ENCODE measurements at regions not wholly inside any gene's neighbourhood (a gene's known extent, or its start where the extent isn't known, plus 50 kb on each side); places are given as distances from the start of the nearest gene placed in this dataset.
"Not testable (repeated sequence)": the region's sequence is repeated elsewhere in the genome, so short reads cannot be mapped to it uniquely, and the experiment has no call there.

DNA sequence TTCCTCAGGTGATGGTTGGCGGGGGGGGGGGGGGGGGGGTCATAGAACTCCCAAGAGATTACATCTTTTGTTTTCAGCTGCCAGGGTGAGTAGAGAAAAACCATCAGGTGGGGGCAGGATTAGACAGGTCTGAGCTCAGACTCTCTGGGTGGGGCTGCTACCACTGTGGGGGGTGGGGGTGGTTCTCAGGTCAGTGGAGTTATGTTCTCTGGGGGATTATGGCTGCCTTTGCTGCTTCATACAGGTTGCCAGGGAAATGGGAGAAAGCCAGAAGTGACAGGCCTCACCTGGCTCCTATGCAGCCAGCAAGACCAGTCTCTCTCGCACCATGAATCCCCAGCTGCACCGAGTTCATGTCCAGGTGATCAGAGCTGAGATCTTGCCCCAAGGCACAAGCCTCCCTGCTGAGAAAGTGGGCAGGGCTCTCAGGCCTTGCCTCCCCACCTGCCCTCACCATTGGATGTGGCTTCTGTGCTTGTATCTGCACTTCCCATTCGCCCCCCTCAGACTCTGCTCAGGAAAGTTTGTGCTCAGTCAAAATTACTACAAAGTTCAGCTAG is 828.1 kb downstream of the MCTP2 start:
- TF ChIP-seq EP300 (IDR thresholded peaks at IDR 0.05) (no peak), POLR2AphosphoS5 (IDR thresholded peaks at IDR 0.05) (no peak), POLR2A (IDR thresholded peaks at IDR 0.05) (no peak)
- TF ChIP-seq, protein P1, sequence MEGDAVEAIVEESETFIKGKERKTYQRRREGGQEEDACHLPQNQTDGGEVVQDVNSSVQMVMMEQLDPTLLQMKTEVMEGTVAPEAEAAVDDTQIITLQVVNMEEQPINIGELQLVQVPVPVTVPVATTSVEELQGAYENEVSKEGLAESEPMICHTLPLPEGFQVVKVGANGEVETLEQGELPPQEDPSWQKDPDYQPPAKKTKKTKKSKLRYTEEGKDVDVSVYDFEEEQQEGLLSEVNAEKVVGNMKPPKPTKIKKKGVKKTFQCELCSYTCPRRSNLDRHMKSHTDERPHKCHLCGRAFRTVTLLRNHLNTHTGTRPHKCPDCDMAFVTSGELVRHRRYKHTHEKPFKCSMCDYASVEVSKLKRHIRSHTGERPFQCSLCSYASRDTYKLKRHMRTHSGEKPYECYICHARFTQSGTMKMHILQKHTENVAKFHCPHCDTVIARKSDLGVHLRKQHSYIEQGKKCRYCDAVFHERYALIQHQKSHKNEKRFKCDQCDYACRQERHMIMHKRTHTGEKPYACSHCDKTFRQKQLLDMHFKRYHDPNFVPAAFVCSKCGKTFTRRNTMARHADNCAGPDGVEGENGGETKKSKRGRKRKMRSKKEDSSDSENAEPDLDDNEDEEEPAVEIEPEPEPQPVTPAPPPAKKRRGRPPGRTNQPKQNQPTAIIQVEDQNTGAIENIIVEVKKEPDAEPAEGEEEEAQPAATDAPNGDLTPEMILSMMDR (IDR thresholded peaks at IDR 0.05): no peak
- Histone ChIP-seq H3K9me3 (no peaks in the 10 kb centered on the region), H3K4me1 (no peaks in the 10 kb centered on the region), H3K27ac (no peak overlapping the region), H3K27me3 (no peaks in the 10 kb centered on the region), H3K4me3 (no peak overlapping the region), H3K36me3 (no peaks in the 10 kb centered on the region)
- DNase-seq (ENCODE audit: low spot score in 2 of 2): no peak
- WGBS: 77% methylated on average over 3 of the region's 4 CpGs

- 79% methylated on average over 11 of the region's 11 CpGs for WGBS
- Histone ChIP-seq H3K27me3 (no peaks in the 10 kb centered on the region), H3K9me3 (no peaks in the 10 kb centered on the region), H3K36me3 (no peaks in the 10 kb centered on the region), H3K4me3 (no peak overlapping the region), H3K27ac (no peak overlapping the region), H3K4me1 (no peaks in the 10 kb centered on the region)
- no peak for DNase-seq (ENCODE audit: low spot score in 2 of 2)
- no peak for TF ChIP-seq POLR2A (IDR thresholded peaks at IDR 0.05)
- no peak for TF ChIP-seq POLR2AphosphoS5 (IDR thresholded peaks at IDR 0.05)
- TF ChIP-seq, protein P1 (IDR thresholded peaks at IDR 0.05): no peak
- no peak for TF ChIP-seq EP300 (IDR thresholded peaks at IDR 0.05)
These were observed 837.5 kb downstream of the MCTP2 start for GRCh38 chr15:95068701-95069521.

DNA sequence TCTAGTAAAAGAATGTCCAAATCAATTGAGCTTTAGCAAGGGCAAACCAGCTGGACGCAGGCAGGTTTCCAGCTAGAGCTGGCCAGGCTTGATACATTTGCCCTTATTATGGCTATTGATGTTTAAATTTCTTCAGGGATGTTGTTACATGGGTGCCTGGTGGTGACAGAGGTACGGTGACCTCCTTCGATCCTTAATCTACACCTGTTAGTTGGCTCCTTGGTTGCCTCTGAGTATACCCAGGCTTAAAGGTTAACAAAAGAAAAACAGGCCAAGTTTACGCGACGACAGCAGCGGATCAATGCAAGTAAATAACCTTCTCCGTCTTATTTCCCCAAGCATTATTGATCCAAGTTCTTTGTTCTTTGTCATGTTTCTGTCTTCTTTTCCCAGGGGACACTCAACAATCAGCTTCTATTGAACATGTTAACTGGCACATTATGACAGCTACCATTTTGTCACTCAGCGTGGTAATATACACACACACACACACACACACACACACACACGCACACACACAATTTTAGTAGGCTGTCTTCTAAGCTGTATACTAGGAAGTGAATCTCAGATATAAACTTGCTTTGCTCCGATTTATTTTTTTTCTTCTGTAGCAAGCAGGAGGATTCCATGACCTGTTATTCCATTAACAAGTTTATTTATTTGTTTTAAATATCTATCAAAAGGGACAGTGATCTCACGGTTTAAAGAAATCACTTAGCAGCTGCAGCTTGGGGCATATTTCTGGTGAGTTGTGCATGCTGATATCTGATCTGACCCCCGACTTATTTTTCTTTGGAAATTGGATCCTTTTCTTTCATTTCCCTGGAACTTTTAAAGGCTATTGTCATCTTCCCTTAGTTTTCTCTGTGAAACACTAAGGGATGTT is 844.7 kb downstream of the MCTP2 start:
- H3K4me3 ChIP-seq: no peak overlapping the region
- H3K9me3 ChIP-seq: no peaks in the 10 kb centered on the region
- no peaks in the 10 kb centered on the region for H3K4me1 ChIP-seq
- no peaks in the 10 kb centered on the region for H3K27me3 ChIP-seq
- 87% methylated on average over 13 of the region's 13 CpGs for WGBS
- no peak for DNase-seq (ENCODE audit: low spot score in 2 of 2)
- no peak for TF ChIP-seq EP300 (IDR thresholded peaks at IDR 0.05)
- no peak for TF ChIP-seq POLR2AphosphoS5 (IDR thresholded peaks at IDR 0.05)
- TF ChIP-seq POLR2A (IDR thresholded peaks at IDR 0.05): no peak
- TF ChIP-seq, protein P1 (IDR thresholded peaks at IDR 0.05): no peak
- no peaks in the 10 kb centered on the region for H3K36me3 ChIP-seq
- H3K27ac ChIP-seq: no peak overlapping the region

DNA sequence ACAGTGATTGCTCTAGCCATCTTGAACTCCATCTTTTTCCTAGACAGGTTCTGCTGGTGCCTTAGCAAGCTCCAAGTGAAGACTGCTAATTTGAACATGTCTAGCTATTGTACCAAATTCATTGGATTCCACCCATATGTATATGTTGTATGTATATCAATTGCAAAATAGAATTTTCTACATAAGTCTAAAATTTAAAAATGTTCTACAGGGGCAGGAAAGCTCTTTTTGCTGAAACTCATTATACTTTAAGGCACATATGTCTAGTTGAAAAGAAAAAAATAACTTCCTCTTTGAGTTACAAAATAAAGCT is 845.3 kb downstream of the MCTP2 start:
- no peaks in the 10 kb centered on the region for H3K9me3 ChIP-seq
- no peaks in the 10 kb centered on the region for H3K27me3 ChIP-seq
- no peak overlapping the region for H3K27ac ChIP-seq
- H3K36me3 ChIP-seq: no peaks in the 10 kb centered on the region
- no peaks in the 10 kb centered on the region for H3K4me1 ChIP-seq
- DNase-seq (ENCODE audit: low spot score in 2 of 2): no peak
- no peak overlapping the region for H3K4me3 ChIP-seq
- TF ChIP-seq EP300 (IDR thresholded peaks at IDR 0.05) (no peak), POLR2AphosphoS5 (IDR thresholded peaks at IDR 0.05) (no peak), POLR2A (IDR thresholded peaks at IDR 0.05) (no peak)
- TF ChIP-seq, protein P1 (IDR thresholded peaks at IDR 0.05): no peak

DNA sequence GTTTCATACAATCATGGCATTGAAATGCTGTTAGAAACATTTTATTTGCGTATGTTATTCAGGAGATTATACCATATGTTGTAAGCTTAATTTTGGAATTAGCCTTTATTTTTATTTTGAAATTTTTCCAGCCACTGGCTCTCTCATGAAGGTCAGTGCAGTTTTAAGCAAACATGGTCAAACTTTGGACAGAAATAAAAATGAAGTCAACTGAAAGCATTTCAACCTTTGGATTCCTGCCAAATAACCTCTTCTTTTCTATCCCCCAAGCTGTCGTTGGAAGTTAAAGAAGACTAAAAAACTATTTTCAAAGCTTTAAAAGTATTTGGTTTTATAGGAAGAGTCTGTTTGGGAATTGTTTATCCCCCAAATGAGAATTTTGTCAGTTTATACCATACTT is 846.6 kb downstream of the MCTP2 start:
- no peak overlapping the region for H3K27ac ChIP-seq
- WGBS: 48% methylated on average over 2 of the region's 2 CpGs
- no peak for DNase-seq (ENCODE audit: low spot score in 2 of 2)

DNA sequence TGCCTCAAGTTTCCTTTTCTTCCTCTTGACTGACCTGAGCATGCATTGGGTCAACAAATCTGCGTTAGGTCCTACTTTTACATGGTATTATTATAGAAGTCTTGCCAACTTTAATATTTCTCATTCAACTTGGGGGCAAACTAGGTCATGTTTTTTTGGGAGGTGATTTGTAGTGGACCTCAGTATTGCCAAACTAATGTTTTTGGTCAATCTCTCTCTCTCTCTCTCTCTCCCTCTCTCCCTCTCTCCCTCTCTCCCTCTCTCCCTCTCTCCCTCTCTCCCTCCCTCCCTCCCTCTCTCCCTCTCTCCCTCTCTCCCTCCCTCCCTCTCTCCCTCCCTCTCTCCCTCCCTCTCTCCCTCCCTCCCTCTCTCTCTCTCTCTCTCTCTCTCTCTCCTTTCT is 848.9 kb downstream of the MCTP2 start:
- WGBS: 86% methylated on average over 1 of the region's 1 CpG
- DNase-seq (ENCODE audit: low spot score in 2 of 2): not testable (repeated sequence)

More for the DNA sequence above, 846.6 kb downstream of the MCTP2 start:
- H3K4me1 ChIP-seq: no peaks in the 10 kb centered on the region
- H3K4me3 ChIP-seq: no peak overlapping the region
- H3K9me3 ChIP-seq: no peaks in the 10 kb centered on the region
- no peaks in the 10 kb centered on the region for H3K36me3 ChIP-seq
- TF ChIP-seq POLR2A (IDR thresholded peaks at IDR 0.05) (no peak), EP300 (IDR thresholded peaks at IDR 0.05) (no peak), POLR2AphosphoS5 (IDR thresholded peaks at IDR 0.05) (no peak)
- TF ChIP-seq, protein P1 (IDR thresholded peaks at IDR 0.05): no peak
- no peaks in the 10 kb centered on the region for H3K27me3 ChIP-seq

More for the DNA sequence above, 848.9 kb downstream of the MCTP2 start:
- not testable (repeated sequence) for H3K4me3 ChIP-seq, H3K9me3 ChIP-seq, H3K27ac ChIP-seq, H3K36me3 ChIP-seq, H3K27me3 ChIP-seq, H3K4me1 ChIP-seq

Measured in suprapubic skin (tissue), 4 donors.